ENCODE measurements at regions not wholly inside any gene's neighbourhood (a gene's known extent, or its start where the extent isn't known, plus 50 kb on each side); places are given as distances from the start of the nearest gene placed in this dataset.

- Histone ChIP-seq H3K36me3 (no peaks in the 10 kb centered on the region), H3K27me3 (no peaks in the 10 kb centered on the region), H3K4me3 (ENCODE audit: low read depth, low read length) (no peak overlapping the region), H3K9me3 (no peaks in the 10 kb centered on the region), H3K4me1 (no peaks in the 10 kb centered on the region)
- no peak for DNase-seq
- TF ChIP-seq, protein P1, sequence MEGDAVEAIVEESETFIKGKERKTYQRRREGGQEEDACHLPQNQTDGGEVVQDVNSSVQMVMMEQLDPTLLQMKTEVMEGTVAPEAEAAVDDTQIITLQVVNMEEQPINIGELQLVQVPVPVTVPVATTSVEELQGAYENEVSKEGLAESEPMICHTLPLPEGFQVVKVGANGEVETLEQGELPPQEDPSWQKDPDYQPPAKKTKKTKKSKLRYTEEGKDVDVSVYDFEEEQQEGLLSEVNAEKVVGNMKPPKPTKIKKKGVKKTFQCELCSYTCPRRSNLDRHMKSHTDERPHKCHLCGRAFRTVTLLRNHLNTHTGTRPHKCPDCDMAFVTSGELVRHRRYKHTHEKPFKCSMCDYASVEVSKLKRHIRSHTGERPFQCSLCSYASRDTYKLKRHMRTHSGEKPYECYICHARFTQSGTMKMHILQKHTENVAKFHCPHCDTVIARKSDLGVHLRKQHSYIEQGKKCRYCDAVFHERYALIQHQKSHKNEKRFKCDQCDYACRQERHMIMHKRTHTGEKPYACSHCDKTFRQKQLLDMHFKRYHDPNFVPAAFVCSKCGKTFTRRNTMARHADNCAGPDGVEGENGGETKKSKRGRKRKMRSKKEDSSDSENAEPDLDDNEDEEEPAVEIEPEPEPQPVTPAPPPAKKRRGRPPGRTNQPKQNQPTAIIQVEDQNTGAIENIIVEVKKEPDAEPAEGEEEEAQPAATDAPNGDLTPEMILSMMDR (IDR thresholded peaks at IDR 0.05; ENCODE audit: low read depth, low read length) = no peak
These were observed 72.8 kb upstream of the MC4R start for GRCh38 chr18:60445341-60445740.

DNA sequence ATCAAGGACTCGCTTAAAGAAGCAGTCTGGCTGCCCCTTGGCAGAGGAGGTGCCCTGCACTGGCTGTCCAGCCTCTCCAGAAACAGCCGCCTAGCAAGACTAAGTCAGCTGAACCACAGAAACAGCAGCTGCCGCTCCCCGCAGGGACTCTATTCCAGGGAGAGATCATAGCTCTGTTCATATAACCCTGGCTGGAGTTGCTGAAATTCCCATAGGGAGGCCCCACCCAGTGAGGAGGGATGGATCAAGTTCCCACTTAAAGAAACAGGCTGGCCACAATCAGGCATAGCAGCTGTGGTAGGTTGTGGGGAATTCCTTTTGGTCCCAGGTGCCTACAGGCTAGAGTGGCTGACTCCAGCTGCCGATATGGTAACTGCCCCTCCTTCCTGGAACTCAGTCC lies 74.2 kb upstream of the MC4R start:
- DNase-seq = no peak
- Histone ChIP-seq H3K9me3 (no peaks in the 10 kb centered on the region), H3K4me3 (ENCODE audit: low read depth, low read length) (no peak overlapping the region), H3K4me1 (no peaks in the 10 kb centered on the region), H3K27me3 (no peaks in the 10 kb centered on the region), H3K36me3 (no peaks in the 10 kb centered on the region)
- TF ChIP-seq, protein P1 (IDR thresholded peaks at IDR 0.05; ENCODE audit: low read depth, low read length) = no peak

GRCh38 chr18:60448487-60449267 lies 76.1 kb upstream of the MC4R start:
- no peak overlapping the region for H3K4me3 ChIP-seq (ENCODE audit: low read depth, low read length)
- H3K36me3 ChIP-seq = no peaks in the 10 kb centered on the region
- DNase-seq = no peak
- no peaks in the 10 kb centered on the region for H3K27me3 ChIP-seq
- TF ChIP-seq, protein P1 (IDR thresholded peaks at IDR 0.05; ENCODE audit: low read depth, low read length) = no peak
- no peaks in the 10 kb centered on the region for H3K9me3 ChIP-seq
- H3K4me1 ChIP-seq = no peaks in the 10 kb centered on the region

DNA sequence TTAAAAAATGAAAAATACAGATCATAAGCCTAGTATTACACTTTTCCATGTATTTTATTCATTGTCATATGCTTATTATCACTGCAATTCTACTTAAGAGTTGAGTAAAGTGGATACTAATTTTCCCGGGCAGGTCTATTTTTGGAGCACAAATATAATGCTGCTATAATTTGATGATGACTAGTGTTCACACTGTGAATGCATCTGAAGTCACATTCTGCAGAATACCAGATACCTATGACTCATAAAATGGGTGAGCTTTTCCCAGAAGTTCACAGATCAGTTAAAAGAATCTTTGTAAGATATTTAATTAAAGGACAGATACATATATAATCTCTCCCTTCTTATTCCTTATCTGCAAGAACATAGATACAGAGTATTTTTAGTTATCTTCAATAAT lies 79.8 kb upstream of the MC4R start:
- no peaks in the 10 kb centered on the region for H3K4me1 ChIP-seq
- no peaks in the 10 kb centered on the region for H3K36me3 ChIP-seq
- peak; percentile 4 for DNase-seq
- TF ChIP-seq, protein P1 (IDR thresholded peaks at IDR 0.05; ENCODE audit: low read depth, low read length) = no peak
- H3K9me3 ChIP-seq = no peaks in the 10 kb centered on the region
- no peak overlapping the region for H3K4me3 ChIP-seq (ENCODE audit: low read depth, low read length)
- H3K27me3 ChIP-seq = no peaks in the 10 kb centered on the region

- TF ChIP-seq, protein P1 (IDR thresholded peaks at IDR 0.05; ENCODE audit: low read depth, low read length) = no peak
- Histone ChIP-seq H3K4me1 (no peaks in the 10 kb centered on the region), H3K36me3 (no peaks in the 10 kb centered on the region), H3K4me3 (ENCODE audit: low read depth, low read length) (no peak overlapping the region), H3K27me3 (no peaks in the 10 kb centered on the region), H3K9me3 (no peaks in the 10 kb centered on the region)
- DNase-seq = no peak
These were observed 94.1 kb upstream of the MC4R start for GRCh38 chr18:60466677-60467076.

- Histone ChIP-seq H3K4me1 (no peaks in the 10 kb centered on the region), H3K27me3 (no peaks in the 10 kb centered on the region), H3K9me3 (no peaks in the 10 kb centered on the region), H3K36me3 (no peaks in the 10 kb centered on the region), H3K4me3 (ENCODE audit: low read depth, low read length) (no peak overlapping the region)
- no peak for DNase-seq
- TF ChIP-seq, protein P1 (IDR thresholded peaks at IDR 0.05; ENCODE audit: low read depth, low read length) = no peak
These were observed 97.0 kb upstream of the MC4R start for GRCh38 chr18:60469387-60470100.
